ENCODE measurements at regions not wholly inside any gene's neighbourhood (a gene's known extent, or its start where the extent isn't known, plus 50 kb on each side); places are given as distances from the start of the nearest gene placed in this dataset.
"Not testable (repeated sequence)": the region's sequence is repeated elsewhere in the genome, so short reads cannot be mapped to it uniquely, and the experiment has no call there.

GRCh38 chr3:24690777-24691176 lies 196.1 kb upstream of the THRB start:
- H4K20me1 ChIP-seq (replicated peaks; ENCODE audit: control insufficient read depth, extremely low read depth, insufficient read depth, low read length) = no peaks in the 10 kb centered on the region
- peaks cover 0 to 4% of the 10 kb centered on the region in 2 experiments for H3K27me3 ChIP-seq (ENCODE audit: control insufficient read depth in 2 of 2, insufficient read depth in 2 of 2, low read length in 2 of 2)
- H3K9me3 ChIP-seq (replicated peaks; ENCODE audit: control insufficient read depth, insufficient read depth, low read length) = no peaks in the 10 kb centered on the region
- no peaks in the 10 kb centered on the region for H3K36me3 ChIP-seq (ENCODE audit: control insufficient read depth in 2 of 2, extremely low read depth in 1 of 2, insufficient read depth in 2 of 2, low read length in 2 of 2)
- BruUV-seq (replicated peaks) = no TSS peak
- TF ChIP-seq POLR2A (IDR thresholded peaks at IDR 0.05; ENCODE audit: low read depth, low read length) = no peak
- no peak for TF ChIP-seq MYC (IDR thresholded peaks at IDR 0.05; ENCODE audit: low read depth, low read length)
- TF ChIP-seq CTCF (IDR thresholded peaks at IDR 0.05; ENCODE audit: extremely low read depth in 1 of 2, insufficient read depth in 1 of 2, low read depth in 1 of 2, low read length in 2 of 2) = no peak
- TF ChIP-seq EZH2 (IDR thresholded peaks at IDR 0.05; ENCODE audit: borderline replicate concordance, low read depth, low read length, severe bottlenecking) = no peak
- TF ChIP-seq JUN (IDR thresholded peaks at IDR 0.05; ENCODE audit: borderline replicate concordance, insufficient read depth, insufficient read length, low read depth) = no peak
- no peak for TF ChIP-seq MAX (IDR thresholded peaks at IDR 0.05; ENCODE audit: insufficient read depth, insufficient read length)
- no peak for TF ChIP-seq FOS (IDR thresholded peaks at IDR 0.05; ENCODE audit: borderline replicate concordance, insufficient read depth, low read length)
- no peak for TF ChIP-seq GATA2 (IDR thresholded peaks at IDR 0.05; ENCODE audit: insufficient read depth, insufficient read length, low read depth, low read length)
- intact Hi-C loops (cut with micrococcal nuclease) (no loop called here), dilution Hi-C loops (cut with MboI; ENCODE audit: extremely low pct_ligation_motif_present, low sequenced_read_pairs) (no loop called here)
- H3K27ac ChIP-seq (ENCODE audit: insufficient read depth, low read depth, low read length) = no peak overlapping the region
- ChIA-PET POLR2A (no interaction called here), CTCF (no interaction called here)
- H2AFZ ChIP-seq (ENCODE audit: low read depth, low read length) = no peak overlapping the region
- H3K9me1 ChIP-seq (replicated peaks; ENCODE audit: control insufficient read depth, extremely low read depth, insufficient read depth, low read length) = no peaks in the 10 kb centered on the region
- H3K9ac ChIP-seq (replicated peaks; ENCODE audit: extremely low read depth, insufficient read depth, low read length) = no peak overlapping the region
- H3K4me3 ChIP-seq (replicated peaks in 1 of 3; ENCODE audit: insufficient read depth in 1 of 3, low read depth in 1 of 3, low read length in 3 of 3) = no peak overlapping the region
- no peak overlapping the region for H3K4me2 ChIP-seq (ENCODE audit: insufficient read depth, low read length)
- no peak for DNase-seq (ENCODE audit: low read depth, low spot score)
- H3K4me1 ChIP-seq (ENCODE audit: control insufficient read depth, extremely low read depth, insufficient read depth, low read length) = no peaks in the 10 kb centered on the region
- no peak for FAIRE-seq
- H3K79me2 ChIP-seq (ENCODE audit: control insufficient read depth, insufficient read depth, low read length) = no peaks in the 10 kb centered on the region

- POLR2A ChIA-PET; H3K4me2 ChIP-seq (ENCODE audit: insufficient read depth, low read length); H3K4me1 ChIP-seq (ENCODE audit: control insufficient read depth, extremely low read depth, insufficient read depth, low read length); H3K9ac ChIP-seq (replicated peaks; ENCODE audit: extremely low read depth, insufficient read depth, low read length); FAIRE-seq; H3K4me3 ChIP-seq (replicated peaks in 1 of 3; ENCODE audit: insufficient read depth in 1 of 3, low read depth in 1 of 3, low read length in 3 of 3); H3K36me3 ChIP-seq (ENCODE audit: control insufficient read depth in 2 of 2, extremely low read depth in 1 of 2, insufficient read depth in 2 of 2, low read length in 2 of 2); H4K20me1 ChIP-seq (replicated peaks; ENCODE audit: control insufficient read depth, extremely low read depth, insufficient read depth, low read length); DNase-seq (ENCODE audit: low read depth, low spot score); H3K79me2 ChIP-seq (ENCODE audit: control insufficient read depth, insufficient read depth, low read length); BruUV-seq (replicated peaks); dilution Hi-C loops (cut with MboI; ENCODE audit: extremely low pct_ligation_motif_present, low sequenced_read_pairs); H3K27me3 ChIP-seq (ENCODE audit: control insufficient read depth in 2 of 2, insufficient read depth in 2 of 2, low read length in 2 of 2); intact Hi-C loops (cut with micrococcal nuclease); H3K9me3 ChIP-seq (replicated peaks; ENCODE audit: control insufficient read depth, insufficient read depth, low read length); H3K27ac ChIP-seq (ENCODE audit: insufficient read depth, low read depth, low read length); H2AFZ ChIP-seq (ENCODE audit: low read depth, low read length); H3K9me1 ChIP-seq (replicated peaks; ENCODE audit: control insufficient read depth, extremely low read depth, insufficient read depth, low read length): not testable (repeated sequence)
- CTCF ChIA-PET = interaction anchor here (1.1 kb wide), 1 partner anchor 27 kb away, joined by 3 read pairs; no protein-coding TSS in a partner anchor
Observed at GRCh38 chr3:24699078-24699477, 204.4 kb upstream of the THRB start.

All from endothelial cell of umbilical vein (primary cell).